GM12878 (cell line): ENCODE measurements at regions not wholly inside any gene's neighbourhood (a gene's known extent, or its start where the extent isn't known, plus 50 kb on each side); places are given as distances from the start of the nearest gene placed in this dataset.

ENCODE experiments used
- ATAC-seq: fragments of 200-7000 bp; cut with Tn5 transposase; 3 replicates; pipeline ENCODE4 v1.9.1; 2020; ENCODE audit warnings: mild to moderate bottlenecking, moderate library complexity
- BruUV-seq: library from RNA; stranded (reverse); fragments of 400-500 nt; replicated peaks from 2 replicates; lab custom pipeline; 2021; lab: Mats Ljungman, UMichigan
- CTCF ChIA-PET: fragments of 300-600 bp; sonication (Branson Sonifier 250); formaldehyde crosslinking; extraction: SDS; loops from one replicate; lab custom pipeline; 2021; ENCODE audit warnings: inconsistent platforms; lab: Yijun Ruan, JAX
- POLR2A ChIA-PET: fragments of 350-600 bp; formaldehyde crosslinking; extraction: SDS; loops from one replicate; lab custom pipeline; 2021; ENCODE audit warnings: inconsistent platforms; lab: Charles Lee
- RAD21 ChIA-PET: fragments of 300-600 bp; sonication (Branson Sonifier 250); formaldehyde crosslinking; loops from one replicate; lab custom pipeline; 2023; ENCODE audit warnings: antibody characterized with exemption; ENCODE audit not compliant: unreplicated experiment; lab: Charles Lee
- SMC1A ChIA-PET: fragments of 300-600 bp; sonication (Branson Sonifier 250); formaldehyde crosslinking; loops from one replicate; lab custom pipeline; 2023; ENCODE audit not compliant: unreplicated experiment, uncharacterized antibody; lab: Charles Lee
- DNase-seq: peaks from one replicate; pipeline ENCODE4 v3.0.0-alpha.2; 2011; ENCODE audit warnings: low read depth, low spot score
- FAIRE-seq: peaks from 3 replicates; lab custom pipeline; 2011; peaks lifted over from hg19 to GRCh38; lab: Jason Lieb, UNC
- H2AFZ ChIP-seq: 2 replicates; pipeline ENCODE4 v1.6.0; 2011; ENCODE audit warnings: low read depth, low read length, control low read depth; ENCODE audit not compliant: control insufficient read depth
- H3K27ac ChIP-seq: 2 replicates; pipeline ENCODE4 v1.5.1; 2011; ENCODE audit warnings: control low read depth; ENCODE audit not compliant: control insufficient read depth, insufficient read depth
- H3K27me3 ChIP-seq, 2 experiments: replicated peaks in 1 of 2; 2 replicates each; pipeline versions ENCODE4 v1.6.0 to v1.6.1; 2011; ENCODE audit warnings: low read length in 1 of 2; ENCODE audit not compliant: control insufficient read depth in 2 of 2, insufficient read depth in 2 of 2
- H3K36me3 ChIP-seq, 2 experiments: 2 replicates each; pipeline ENCODE4 v1.5.1; 2011; ENCODE audit warnings: low read length in 1 of 2; ENCODE audit not compliant: control insufficient read depth in 2 of 2, insufficient read depth in 2 of 2
- H3K4me1 ChIP-seq: 2 replicates; pipeline ENCODE4 v1.6.1; 2011; ENCODE audit warnings: mild to moderate bottlenecking, low read length, moderate library complexity, mixed read lengths; ENCODE audit not compliant: control insufficient read depth, insufficient read depth
- H3K4me2 ChIP-seq: 2 replicates; pipeline ENCODE4 v1.6.0; 2011; ENCODE audit warnings: control low read depth; ENCODE audit not compliant: control insufficient read depth, insufficient read depth
- H3K4me3 ChIP-seq: fragments of 200-600 bp; sonication (generic); 2 replicates; pipeline ENCODE4 v1.5.1; 2016
- H3K79me2 ChIP-seq: 2 replicates; pipeline ENCODE4 v1.6.0; 2011; ENCODE audit warnings: low read length; ENCODE audit not compliant: control insufficient read depth, insufficient read depth
- H3K9ac ChIP-seq: 2 replicates; pipeline ENCODE4 v1.8.0; 2011; ENCODE audit warnings: low read length, control low read depth, mixed read lengths; ENCODE audit not compliant: control insufficient read depth, insufficient read depth
- H3K9me3 ChIP-seq: replicated peaks from 3 replicates; pipeline ENCODE4 v1.5.1; 2011; ENCODE audit warnings: mild to moderate bottlenecking, low read length; ENCODE audit not compliant: control insufficient read depth, insufficient read depth
- H4K20me1 ChIP-seq: 2 replicates; pipeline ENCODE4 v1.6.0; 2011; ENCODE audit not compliant: control insufficient read depth, insufficient read depth
- CHD2 ChIP-seq: IDR thresholded peaks from 2 replicates; pipeline ENCODE4 v1.6.1; 2011; ENCODE audit warnings: low read depth, low read length, improper control_type of control experiment, borderline replicate concordance
- CREM ChIP-seq: IDR thresholded peaks from 2 replicates; pipeline ENCODE4 v1.6.1; 2014; ENCODE audit warnings: antibody characterized with exemption, low read depth
- ETV6 ChIP-seq, 2 experiments: fragments of 450-650 bp in 1 of 2; IDR thresholded peaks in 1 of 2; conservative IDR thresholded peaks in 1 of 2; 2 replicates each; pipeline ENCODE4 v1.6.1; 2014; ENCODE audit warnings: antibody characterized with exemption in 1 of 2, borderline replicate concordance in 1 of 2, low read depth in 1 of 2, mild to moderate bottlenecking in 1 of 2, moderate library complexity in 1 of 2
- HCFC1 ChIP-seq: fragments of 150-350 bp; IDR thresholded peaks from 2 replicates; pipeline ENCODE4 v1.6.1; 2014; ENCODE audit warnings: low read length
- LARP7 ChIP-seq: fragments of 450-650 bp; IDR thresholded peaks from 2 replicates; pipeline ENCODE4 v1.6.1; 2017; ENCODE audit warnings: mild to moderate bottlenecking
- MXI1 ChIP-seq: fragments of 150-350 bp; IDR thresholded peaks from 2 replicates; pipeline ENCODE4 v1.6.1; 2011; ENCODE audit warnings: low read depth, mild to moderate bottlenecking, inconsistent platforms, low read length, improper control_type of control experiment
- POLR2AphosphoS5 ChIP-seq: IDR thresholded peaks from 2 replicates; pipeline ENCODE4 v1.6.1; 2011; ENCODE audit warnings: mild to moderate bottlenecking, low read length, inconsistent platforms
- SMAD1 ChIP-seq: fragments of 450-650 bp; IDR thresholded peaks from 2 replicates; pipeline ENCODE4 v1.6.1; 2018; ENCODE audit warnings: mild to moderate bottlenecking, low read depth; ENCODE audit not compliant: partially characterized antibody
- WGBS: methylation state at CpG from one replicate; pipeline ENCODE4 v1.1.6; 2016; ENCODE audit warnings: low lambda C conversion rate; ENCODE audit not compliant: insufficient replicate concordance, insufficient coverage; ENCODE audit errors: missing lambda C conversion rate; 5-methylcytosine and 5-hydroxymethylcytosine counted together
- in situ Hi-C: fragments of 300-500 bp; cut with MboI; formaldehyde crosslinking; loops from 9 replicates; pipeline ENCODE4 v1.14.3; 2018; ENCODE audit warnings: mixed read lengths
- intact Hi-C: fragments of 100-400 bp; cut with micrococcal nuclease; formaldehyde crosslinking; loops from one replicate; pipeline ENCODE4 v1.14.2; 2022; ENCODE audit not compliant: unreplicated experiment
- TF ChIP-seq, protein P1 (sequence below): IDR thresholded peaks from 2 replicates; pipeline ENCODE4 v1.6.1; 2011; ENCODE audit warnings: low read depth, low read length, improper control_type of control experiment, borderline replicate concordance
- TF ChIP-seq, protein P2 (sequence below): IDR thresholded peaks from 2 replicates; pipeline ENCODE4 v1.6.1; 2012; ENCODE audit warnings: low read depth, low read length, improper control_type of control experiment
- TF ChIP-seq, protein P3 (sequence below): fragments of 150-350 bp; IDR thresholded peaks from 2 replicates; pipeline ENCODE4 v1.6.1; 2016; ENCODE audit warnings: low read depth, low read length
- TF ChIP-seq, protein P4 (sequence below): fragments of 450-650 bp; IDR thresholded peaks from 2 replicates; pipeline ENCODE4 v1.6.1; 2017; ENCODE audit warnings: borderline replicate concordance
- TF ChIP-seq, protein P5 (sequence below): fragments of 450-650 bp; IDR thresholded peaks from 2 replicates; pipeline ENCODE4 v1.6.1; 2017; ENCODE audit warnings: mild to moderate bottlenecking, low read depth, inconsistent platforms; ENCODE audit not compliant: poor library complexity, severe bottlenecking

DNA sequence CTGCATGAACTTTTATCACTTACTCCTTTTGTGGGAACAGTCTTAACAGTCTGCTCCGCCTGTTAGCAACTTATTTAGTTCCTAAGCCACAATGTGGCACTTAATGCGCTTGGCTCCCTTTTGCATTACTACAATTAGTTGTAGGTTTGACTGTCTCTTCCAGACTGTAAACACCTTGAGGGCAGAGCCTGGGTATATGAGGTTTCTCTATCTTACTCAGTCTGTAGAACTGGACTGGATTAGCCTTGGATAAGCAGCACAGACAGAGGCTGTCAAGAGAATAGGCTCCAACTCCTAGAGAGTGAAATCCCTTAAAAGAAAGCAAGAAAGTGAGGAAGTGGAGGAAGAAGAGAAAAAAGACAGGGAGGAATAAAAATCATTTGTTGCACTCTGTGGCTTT is 268.3 kb upstream of the MAF start:
- in situ Hi-C loops: no loop called here
- Histone ChIP-seq H3K9ac (no peak overlapping the region), H3K36me3 (no peaks in the 10 kb centered on the region), H4K20me1 (no peaks in the 10 kb centered on the region), H3K27ac (no peak overlapping the region), H2AFZ (no peak overlapping the region), H3K27me3 (no peaks in the 10 kb centered on the region), H3K4me1 (no peaks in the 10 kb centered on the region), H3K79me2 (no peaks in the 10 kb centered on the region), H3K4me2 (no peak overlapping the region), H3K4me3 (no peak overlapping the region), H3K9me3 (no peaks in the 10 kb centered on the region; the same call in 2 of the 3 replicates)
- ChIA-PET POLR2A (no interaction called here), RAD21 (no interaction called here), SMC1A (no interaction called here), CTCF (no interaction called here)
- 84% methylated on average over 2 of the region's 2 CpGs for WGBS
- ATAC-seq: no peak
- FAIRE-seq: no peak
- no peak for DNase-seq
- BruUV-seq: no TSS peak
- intact Hi-C loops: no loop called here
- TF ChIP-seq SMAD1 (no peak), CHD2 (no peak), LARP7 (no peak), HCFC1 (no peak), MXI1 (no peak), POLR2AphosphoS5 (no peak), CREM (no peak), ETV6 (conservative IDR thresholded peaks at IDR 0.05 in 1 of 2, IDR thresholded peaks at IDR 0.05 in 1 of 2; ENCODE audit: borderline replicate concordance in 1 of 2, low read depth in 1 of 2) (no peak)
- TF ChIP-seq, protein P1, sequence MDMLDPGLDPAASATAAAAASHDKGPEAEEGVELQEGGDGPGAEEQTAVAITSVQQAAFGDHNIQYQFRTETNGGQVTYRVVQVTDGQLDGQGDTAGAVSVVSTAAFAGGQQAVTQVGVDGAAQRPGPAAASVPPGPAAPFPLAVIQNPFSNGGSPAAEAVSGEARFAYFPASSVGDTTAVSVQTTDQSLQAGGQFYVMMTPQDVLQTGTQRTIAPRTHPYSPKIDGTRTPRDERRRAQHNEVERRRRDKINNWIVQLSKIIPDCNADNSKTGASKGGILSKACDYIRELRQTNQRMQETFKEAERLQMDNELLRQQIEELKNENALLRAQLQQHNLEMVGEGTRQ: no peak
- TF ChIP-seq, protein P2, sequence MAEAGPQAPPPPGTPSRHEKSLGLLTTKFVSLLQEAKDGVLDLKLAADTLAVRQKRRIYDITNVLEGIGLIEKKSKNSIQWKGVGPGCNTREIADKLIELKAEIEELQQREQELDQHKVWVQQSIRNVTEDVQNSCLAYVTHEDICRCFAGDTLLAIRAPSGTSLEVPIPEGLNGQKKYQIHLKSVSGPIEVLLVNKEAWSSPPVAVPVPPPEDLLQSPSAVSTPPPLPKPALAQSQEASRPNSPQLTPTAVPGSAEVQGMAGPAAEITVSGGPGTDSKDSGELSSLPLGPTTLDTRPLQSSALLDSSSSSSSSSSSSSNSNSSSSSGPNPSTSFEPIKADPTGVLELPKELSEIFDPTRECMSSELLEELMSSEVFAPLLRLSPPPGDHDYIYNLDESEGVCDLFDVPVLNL: no peak
- TF ChIP-seq, protein P3, sequence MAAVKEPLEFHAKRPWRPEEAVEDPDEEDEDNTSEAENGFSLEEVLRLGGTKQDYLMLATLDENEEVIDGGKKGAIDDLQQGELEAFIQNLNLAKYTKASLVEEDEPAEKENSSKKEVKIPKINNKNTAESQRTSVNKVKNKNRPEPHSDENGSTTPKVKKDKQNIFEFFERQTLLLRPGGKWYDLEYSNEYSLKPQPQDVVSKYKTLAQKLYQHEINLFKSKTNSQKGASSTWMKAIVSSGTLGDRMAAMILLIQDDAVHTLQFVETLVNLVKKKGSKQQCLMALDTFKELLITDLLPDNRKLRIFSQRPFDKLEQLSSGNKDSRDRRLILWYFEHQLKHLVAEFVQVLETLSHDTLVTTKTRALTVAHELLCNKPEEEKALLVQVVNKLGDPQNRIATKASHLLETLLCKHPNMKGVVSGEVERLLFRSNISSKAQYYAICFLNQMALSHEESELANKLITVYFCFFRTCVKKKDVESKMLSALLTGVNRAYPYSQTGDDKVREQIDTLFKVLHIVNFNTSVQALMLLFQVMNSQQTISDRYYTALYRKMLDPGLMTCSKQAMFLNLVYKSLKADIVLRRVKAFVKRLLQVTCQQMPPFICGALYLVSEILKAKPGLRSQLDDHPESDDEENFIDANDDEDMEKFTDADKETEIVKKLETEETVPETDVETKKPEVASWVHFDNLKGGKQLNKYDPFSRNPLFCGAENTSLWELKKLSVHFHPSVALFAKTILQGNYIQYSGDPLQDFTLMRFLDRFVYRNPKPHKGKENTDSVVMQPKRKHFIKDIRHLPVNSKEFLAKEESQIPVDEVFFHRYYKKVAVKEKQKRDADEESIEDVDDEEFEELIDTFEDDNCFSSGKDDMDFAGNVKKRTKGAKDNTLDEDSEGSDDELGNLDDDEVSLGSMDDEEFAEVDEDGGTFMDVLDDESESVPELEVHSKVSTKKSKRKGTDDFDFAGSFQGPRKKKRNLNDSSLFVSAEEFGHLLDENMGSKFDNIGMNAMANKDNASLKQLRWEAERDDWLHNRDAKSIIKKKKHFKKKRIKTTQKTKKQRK: no peak
- TF ChIP-seq, protein P4, sequence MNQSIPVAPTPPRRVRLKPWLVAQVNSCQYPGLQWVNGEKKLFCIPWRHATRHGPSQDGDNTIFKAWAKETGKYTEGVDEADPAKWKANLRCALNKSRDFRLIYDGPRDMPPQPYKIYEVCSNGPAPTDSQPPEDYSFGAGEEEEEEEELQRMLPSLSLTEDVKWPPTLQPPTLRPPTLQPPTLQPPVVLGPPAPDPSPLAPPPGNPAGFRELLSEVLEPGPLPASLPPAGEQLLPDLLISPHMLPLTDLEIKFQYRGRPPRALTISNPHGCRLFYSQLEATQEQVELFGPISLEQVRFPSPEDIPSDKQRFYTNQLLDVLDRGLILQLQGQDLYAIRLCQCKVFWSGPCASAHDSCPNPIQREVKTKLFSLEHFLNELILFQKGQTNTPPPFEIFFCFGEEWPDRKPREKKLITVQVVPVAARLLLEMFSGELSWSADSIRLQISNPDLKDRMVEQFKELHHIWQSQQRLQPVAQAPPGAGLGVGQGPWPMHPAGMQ: no peak
- TF ChIP-seq, protein P5, sequence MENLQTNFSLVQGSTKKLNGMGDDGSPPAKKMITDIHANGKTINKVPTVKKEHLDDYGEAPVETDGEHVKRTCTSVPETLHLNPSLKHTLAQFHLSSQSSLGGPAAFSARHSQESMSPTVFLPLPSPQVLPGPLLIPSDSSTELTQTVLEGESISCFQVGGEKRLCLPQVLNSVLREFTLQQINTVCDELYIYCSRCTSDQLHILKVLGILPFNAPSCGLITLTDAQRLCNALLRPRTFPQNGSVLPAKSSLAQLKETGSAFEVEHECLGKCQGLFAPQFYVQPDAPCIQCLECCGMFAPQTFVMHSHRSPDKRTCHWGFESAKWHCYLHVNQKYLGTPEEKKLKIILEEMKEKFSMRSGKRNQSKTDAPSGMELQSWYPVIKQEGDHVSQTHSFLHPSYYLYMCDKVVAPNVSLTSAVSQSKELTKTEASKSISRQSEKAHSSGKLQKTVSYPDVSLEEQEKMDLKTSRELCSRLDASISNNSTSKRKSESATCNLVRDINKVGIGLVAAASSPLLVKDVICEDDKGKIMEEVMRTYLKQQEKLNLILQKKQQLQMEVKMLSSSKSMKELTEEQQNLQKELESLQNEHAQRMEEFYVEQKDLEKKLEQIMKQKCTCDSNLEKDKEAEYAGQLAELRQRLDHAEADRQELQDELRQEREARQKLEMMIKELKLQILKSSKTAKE: no peak
